ENCODE measurements at regions not wholly inside any gene's neighbourhood (a gene's known extent, or its start where the extent isn't known, plus 50 kb on each side); places are given as distances from the start of the nearest gene placed in this dataset.

DNA sequence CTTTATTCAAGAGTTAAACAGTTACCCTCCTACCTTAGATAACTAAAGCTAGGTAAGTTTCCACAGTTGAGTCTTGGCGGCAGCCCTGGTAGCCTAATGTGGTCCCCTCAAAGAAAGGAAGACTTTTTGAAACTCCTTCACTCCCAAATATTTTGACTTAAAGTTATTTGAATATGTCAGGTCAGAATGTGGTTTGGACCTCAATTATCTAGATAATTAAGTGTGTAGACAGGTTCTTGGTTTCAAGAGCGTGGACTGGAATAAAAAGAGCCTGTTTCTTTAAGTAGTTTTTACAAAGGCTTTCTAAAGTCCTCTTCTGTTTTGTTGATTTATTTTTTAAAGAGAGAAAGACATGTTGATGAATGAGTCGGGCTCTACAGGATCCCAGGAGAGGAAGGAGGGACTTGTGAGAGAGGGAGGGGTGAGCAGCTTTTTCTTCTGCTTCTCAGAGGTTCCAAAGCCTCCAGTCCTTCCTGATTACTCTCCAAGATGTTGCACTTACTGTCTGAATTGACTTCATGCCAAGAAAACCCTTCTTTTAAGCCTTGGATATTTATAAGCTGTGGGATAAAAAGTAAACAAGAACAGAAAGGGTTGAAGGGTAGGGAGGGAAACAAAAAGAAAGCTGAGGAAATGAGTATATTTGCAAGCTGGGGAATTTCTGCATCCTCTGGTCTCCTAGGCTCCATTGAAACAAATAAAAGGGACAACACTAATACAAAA lies 457.4 kb downstream of the IGSF11 start:
- TF ChIP-seq, protein P1, sequence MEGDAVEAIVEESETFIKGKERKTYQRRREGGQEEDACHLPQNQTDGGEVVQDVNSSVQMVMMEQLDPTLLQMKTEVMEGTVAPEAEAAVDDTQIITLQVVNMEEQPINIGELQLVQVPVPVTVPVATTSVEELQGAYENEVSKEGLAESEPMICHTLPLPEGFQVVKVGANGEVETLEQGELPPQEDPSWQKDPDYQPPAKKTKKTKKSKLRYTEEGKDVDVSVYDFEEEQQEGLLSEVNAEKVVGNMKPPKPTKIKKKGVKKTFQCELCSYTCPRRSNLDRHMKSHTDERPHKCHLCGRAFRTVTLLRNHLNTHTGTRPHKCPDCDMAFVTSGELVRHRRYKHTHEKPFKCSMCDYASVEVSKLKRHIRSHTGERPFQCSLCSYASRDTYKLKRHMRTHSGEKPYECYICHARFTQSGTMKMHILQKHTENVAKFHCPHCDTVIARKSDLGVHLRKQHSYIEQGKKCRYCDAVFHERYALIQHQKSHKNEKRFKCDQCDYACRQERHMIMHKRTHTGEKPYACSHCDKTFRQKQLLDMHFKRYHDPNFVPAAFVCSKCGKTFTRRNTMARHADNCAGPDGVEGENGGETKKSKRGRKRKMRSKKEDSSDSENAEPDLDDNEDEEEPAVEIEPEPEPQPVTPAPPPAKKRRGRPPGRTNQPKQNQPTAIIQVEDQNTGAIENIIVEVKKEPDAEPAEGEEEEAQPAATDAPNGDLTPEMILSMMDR (IDR thresholded peaks at IDR 0.05): no peak
- no peak for TF ChIP-seq POLR2A (IDR thresholded peaks at IDR 0.05)

Data from right lobe of liver (tissue), 4 donors.